Heart right ventricle (tissue), 16 donors: ENCODE measurements at regions not wholly inside any gene's neighbourhood (a gene's known extent, or its start where the extent isn't known, plus 50 kb on each side); places are given as distances from the start of the nearest gene placed in this dataset.
A peak's percentile ranks its signal among the peaks of the same experiment; 100 is the strongest.

Source experiments
- ATAC-seq, 8 donors: fragments of 200-7000 bp; cut with Tn5 transposase; one replicate each; pipeline ENCODE4 v1.9.1; 2020; ENCODE audit warnings: mild to moderate bottlenecking in 8 of 8, moderate library complexity in 8 of 8, moderate number of reproducible peaks in 1 of 8
- DNase-seq, 2 donors: peaks; one replicate each; pipeline ENCODE4 v3.0.0-alpha.2; 2020
- H3K27ac ChIP-seq, 10 donors: fragments of 200-600 bp; sonication (generic) in 2 of 10; one replicate each; pipeline versions ENCODE4 v1.5.0 to v1.8.0; 2020 to 2022; ENCODE audit warnings: mild to moderate bottlenecking in 3 of 10
- H3K27me3 ChIP-seq, 7 donors: fragments of 200-600 bp; one replicate each; pipeline ENCODE4 v1.8.0; 2021 to 2022; ENCODE audit warnings: mild to moderate bottlenecking in 2 of 7
- H3K36me3 ChIP-seq, 9 donors: fragments of 200-600 bp; sonication (generic) in 1 of 9; one replicate each; pipeline versions ENCODE4 v1.5.0 to v1.8.0; 2020 to 2022; ENCODE audit warnings: mild to moderate bottlenecking in 2 of 9
- H3K4me1 ChIP-seq, 9 donors: fragments of 200-600 bp; sonication (generic) in 1 of 9; one replicate each; pipeline versions ENCODE4 v1.5.0 to v1.8.0; 2020 to 2022; ENCODE audit warnings: mild to moderate bottlenecking in 4 of 9
- H3K4me3 ChIP-seq, 10 donors: fragments of 200-600 bp; sonication (generic) in 2 of 10; one replicate each; pipeline versions ENCODE4 v1.5.0 to v1.8.0; 2020 to 2022; ENCODE audit warnings: mild to moderate bottlenecking in 7 of 10, moderate library complexity in 2 of 10
- H3K9me3 ChIP-seq, 11 donors: fragments of 200-600 bp in 10 of 11; sonication (generic) in 2 of 11; one replicate each; pipeline versions ENCODE4 v1.5.0 to v1.8.0; 2013 to 2022; ENCODE audit warnings: mild to moderate bottlenecking in 2 of 11, control low read depth in 1 of 11, moderate library complexity in 1 of 11
- WGBS, 2 donors: extraction: QIAGEN DNeasy Blood & Tissue Kit; methylation state at CpG; one replicate each; pipeline ENCODE4 v1.1.7; 2013; ENCODE audit warnings: inconsistent platforms in 1 of 2; 5-methylcytosine and 5-hydroxymethylcytosine counted together
- intact Hi-C, 10 donors: fragments of 100-400 bp; cut with DNase I; formaldehyde crosslinking; loops; one replicate each; pipeline versions ENCODE4 v1.11.1 to v1.14.2; 2022
- TF ChIP-seq, protein P1 (sequence below), 9 donors: fragments of 200-600 bp; sonication (generic) in 2 of 9; IDR thresholded peaks; one replicate each; pipeline versions ENCODE4 v1.5.0 to v1.8.0; 2021 to 2022; ENCODE audit warnings: antibody characterized with exemption in 9 of 9, mild to moderate bottlenecking in 5 of 9, moderate library complexity in 1 of 9
- donor health status: Arrhythmogenic right ventricular cardiomyopathy.
- donor health status: ischemic (EF 13 %, LVEDD 7.1; RV severe dilation, severe dysfunction).
- donor health status: healthy with polysubstance abuse.
- donor health status: DM: no; HTN: yes; CAD: no.
- donor health status: DM: no; HTN: no; CAD: no.
- donor health status: ischemic (EF 25% LVEDD 6.9; RV normal size, moderate dysfunction).
- donor health status: ischemic (EF 25% LVEDD 5.7; RV mildly dilated, moderate dysfunction).
- donor health status: healthy.
- donor health status: DM: yes; HTN: yes; CAD: no.
- donor health status: Ischemic cardiomyopathy.
- donor health status: ischemic (EF 35%, LVEDD 5.7; RV mildly dilated, moderate dysfunction).
- donor health status: nonischemic (EF 11% LVEDD 7.7; RV severe dilation, severe dysfunction).
- donor health status: DM: yes; HTN: yes; CAD: no.
- donor health status: PGD.
- donor health status: ischemic (EF 29% LVEDD 5.4; RV normal size, mild dysfunction).
- donor health status: nonischemic (EF 23%, LVEDD 6.1; RV moderate dilation, normal function).

DNA sequence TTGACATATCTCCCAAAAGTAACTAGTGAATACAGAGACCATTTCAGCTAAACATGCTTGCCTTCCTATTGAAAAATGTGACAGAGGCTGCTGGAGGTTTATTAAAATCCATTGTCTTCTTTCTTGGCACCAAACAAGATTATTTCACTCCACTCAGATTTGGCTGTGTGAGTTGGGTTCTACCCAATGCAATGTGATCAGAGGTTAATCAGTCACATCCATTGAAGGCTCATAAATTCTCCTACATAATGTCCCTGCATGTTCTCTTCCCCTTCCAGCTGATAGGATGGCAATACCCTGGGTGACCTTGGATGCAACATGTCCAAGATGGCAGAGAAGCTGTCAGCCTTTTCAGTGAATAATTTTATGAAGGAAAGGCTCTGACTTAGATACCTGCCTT is 54.5 kb downstream of the TKTL2 start:
- intact Hi-C loops, result no loop called here

DNA sequence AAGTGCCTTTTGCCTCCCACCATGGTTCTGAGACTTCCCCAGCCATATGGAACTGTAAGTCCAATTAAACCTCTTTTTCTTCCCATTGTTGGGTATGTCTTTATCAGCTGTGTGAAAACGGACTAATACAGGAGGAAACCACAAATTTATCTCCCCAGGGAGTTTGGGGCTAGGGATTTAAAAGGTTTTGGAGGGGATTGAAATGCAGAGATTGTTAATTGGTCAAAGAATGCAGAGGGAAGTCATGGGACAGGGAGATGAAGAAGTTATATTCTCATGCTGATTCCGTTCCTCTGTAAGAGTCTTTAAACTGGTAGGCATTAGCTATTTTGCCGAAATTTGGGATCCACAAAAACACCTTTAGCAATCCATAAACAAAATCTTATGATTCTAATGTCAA is 57.9 kb downstream of the TKTL2 start:
- Histone ChIP-seq H3K36me3 (no peaks in the 10 kb centered on the region), H3K4me1 (no peaks in the 10 kb centered on the region), H3K4me3 (no peak overlapping the region), H3K27me3 (peaks cover 0 to 5% (median 0%) of the 10 kb centered on the region in 7 donors), H3K9me3 (no peaks in the 10 kb centered on the region), H3K27ac (no peak overlapping the region)
- DNase-seq, result no peak
- ATAC-seq, result no peak
- WGBS, 2 donors, result 61 to 68% methylated on average over 3 of the region's 3 CpGs
- intact Hi-C loops, result no loop called here
- TF ChIP-seq, protein P1, sequence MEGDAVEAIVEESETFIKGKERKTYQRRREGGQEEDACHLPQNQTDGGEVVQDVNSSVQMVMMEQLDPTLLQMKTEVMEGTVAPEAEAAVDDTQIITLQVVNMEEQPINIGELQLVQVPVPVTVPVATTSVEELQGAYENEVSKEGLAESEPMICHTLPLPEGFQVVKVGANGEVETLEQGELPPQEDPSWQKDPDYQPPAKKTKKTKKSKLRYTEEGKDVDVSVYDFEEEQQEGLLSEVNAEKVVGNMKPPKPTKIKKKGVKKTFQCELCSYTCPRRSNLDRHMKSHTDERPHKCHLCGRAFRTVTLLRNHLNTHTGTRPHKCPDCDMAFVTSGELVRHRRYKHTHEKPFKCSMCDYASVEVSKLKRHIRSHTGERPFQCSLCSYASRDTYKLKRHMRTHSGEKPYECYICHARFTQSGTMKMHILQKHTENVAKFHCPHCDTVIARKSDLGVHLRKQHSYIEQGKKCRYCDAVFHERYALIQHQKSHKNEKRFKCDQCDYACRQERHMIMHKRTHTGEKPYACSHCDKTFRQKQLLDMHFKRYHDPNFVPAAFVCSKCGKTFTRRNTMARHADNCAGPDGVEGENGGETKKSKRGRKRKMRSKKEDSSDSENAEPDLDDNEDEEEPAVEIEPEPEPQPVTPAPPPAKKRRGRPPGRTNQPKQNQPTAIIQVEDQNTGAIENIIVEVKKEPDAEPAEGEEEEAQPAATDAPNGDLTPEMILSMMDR (IDR thresholded peaks at IDR 0.05), result no peak

More for the DNA sequence above, 54.5 kb downstream of the TKTL2 start:
- no peak for DNase-seq
- Histone ChIP-seq H3K9me3 (no peaks in the 10 kb centered on the region), H3K27me3 (peaks cover 0 to 7% (median 0%) of the 10 kb centered on the region in 7 donors), H3K4me3 (no peak overlapping the region), H3K27ac (no peak overlapping the region), H3K4me1 (no peaks in the 10 kb centered on the region), H3K36me3 (no peaks in the 10 kb centered on the region)
- TF ChIP-seq, protein P1 (IDR thresholded peaks at IDR 0.05), result no peak
- no peak for ATAC-seq

DNA sequence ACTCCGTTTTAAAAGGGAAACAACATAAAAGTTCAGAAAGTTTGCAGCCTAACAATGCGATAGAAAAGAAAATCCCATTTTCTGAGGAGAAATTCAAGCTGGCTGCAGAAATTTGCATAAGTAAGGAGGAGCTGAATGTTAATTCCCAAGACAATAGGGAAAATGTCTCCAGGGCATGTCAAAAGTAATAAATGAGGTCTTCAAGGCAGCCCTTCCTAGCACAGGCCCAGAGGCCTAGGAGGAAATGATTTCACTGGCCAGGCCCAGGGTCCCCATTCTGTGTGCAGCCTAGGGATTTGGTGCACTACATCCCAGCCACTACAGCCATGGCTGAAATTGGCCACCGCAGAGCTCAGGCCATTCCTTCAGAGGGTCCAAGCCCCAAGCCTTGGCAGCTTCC is 59.3 kb downstream of the TKTL2 start:
- ATAC-seq, result no peak
- Histone ChIP-seq H3K4me1 (no peaks in the 10 kb centered on the region), H3K9me3 (no peaks in the 10 kb centered on the region), H3K27ac (no peak overlapping the region), H3K36me3 (no peaks in the 10 kb centered on the region), H3K27me3 (peaks cover 0 to 5% (median 0%) of the 10 kb centered on the region in 7 donors), H3K4me3 (no peak overlapping the region)
- intact Hi-C loops, result no loop called here
- no peak for DNase-seq
- TF ChIP-seq, protein P1 (IDR thresholded peaks at IDR 0.05), result no peak
- 87 to 89% methylated on average over 3 of the region's 3 CpGs for WGBS, 2 donors

DNA sequence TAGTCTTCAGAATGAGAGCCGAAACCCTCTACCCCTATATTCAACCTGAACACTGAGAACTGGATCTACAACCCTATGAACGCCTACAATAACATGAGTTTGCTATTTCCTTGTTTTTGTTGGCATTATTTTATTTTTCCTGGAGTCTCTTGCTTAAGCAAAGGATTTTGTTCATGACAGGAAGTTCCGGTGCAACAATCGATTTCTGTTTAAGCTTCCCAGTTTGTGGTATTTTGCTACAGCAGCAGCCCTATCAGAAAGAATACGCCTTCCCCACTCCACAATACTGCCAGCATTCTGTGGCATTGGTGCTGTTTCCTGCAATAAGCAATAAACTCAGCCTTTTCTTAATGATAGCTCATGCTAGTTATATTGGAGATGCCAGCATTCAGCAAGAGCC is 60.9 kb downstream of the NPY5R start:
- no peaks in the 10 kb centered on the region for H3K9me3 ChIP-seq
- 41 to 46% methylated on average over 5 of the region's 5 CpGs for WGBS, 2 donors
- H3K4me3 ChIP-seq, result peak overlapping the region in 5 of 10 donors; percentile 11 to 28 (median 21)
- no peaks in the 10 kb centered on the region for H3K36me3 ChIP-seq
- ATAC-seq (peak in 2 of 8 donors; percentile 28 to 35), DNase-seq (no peak)
- TF ChIP-seq, protein P1 (IDR thresholded peaks at IDR 0.05), result no peak
- peaks cover 0 to 10% (median 0%) of the 10 kb centered on the region in 9 donors for H3K4me1 ChIP-seq
- no peaks in the 10 kb centered on the region for H3K27me3 ChIP-seq
- no peak overlapping the region for H3K27ac ChIP-seq
- intact Hi-C loops, result no loop called here
